Lower leg skin (tissue), 3 donors: ENCODE measurements at regions not wholly inside any gene's neighbourhood (a gene's known extent, or its start where the extent isn't known, plus 50 kb on each side); places are given as distances from the start of the nearest gene placed in this dataset.

Experiments used
- CTCF ChIP-seq, 3 donors: fragments of 450-650 bp; IDR thresholded peaks; one replicate each; pipeline ENCODE4 v1.5.1; 2016; ENCODE audit warnings: antibody characterized with exemption in 3 of 3, mild to moderate bottlenecking in 3 of 3, moderate library complexity in 2 of 3
- POLR2A ChIP-seq, 2 donors: fragments of 450-650 bp; IDR thresholded peaks; one replicate each; pipeline ENCODE4 v1.6.1; 2016 to 2017; ENCODE audit warnings: antibody characterized with exemption in 2 of 2, mild to moderate bottlenecking in 1 of 2, moderate library complexity in 1 of 2

- TF ChIP-seq CTCF (IDR thresholded peaks at IDR 0.05) (no peak), POLR2A (IDR thresholded peaks at IDR 0.05) (no peak)
These were observed 303.6 kb upstream of the AKR1E2 start for GRCh38 chr10:4522296-4523000.
